ENCODE measurements at regions not wholly inside any gene's neighbourhood (a gene's known extent, or its start where the extent isn't known, plus 50 kb on each side); places are given as distances from the start of the nearest gene placed in this dataset.
A peak's percentile ranks its signal among the peaks of the same experiment; 100 is the strongest.

- no peak for DNase-seq
Observed at GRCh38 chr15:47503876-47504275, 213.4 kb upstream of the SEMA6D start.

- no peak for DNase-seq
Observed at GRCh38 chr15:47504624-47505256, 212.6 kb upstream of the SEMA6D start.

GRCh38 chr15:47505712-47506328 is 211.5 kb upstream of the SEMA6D start:
- no peak for DNase-seq

- DNase-seq: no peak
Observed at GRCh38 chr15:47506329-47507100, 210.8 kb upstream of the SEMA6D start.

- no peak for DNase-seq
Observed at GRCh38 chr15:47507221-47507985, 209.9 kb upstream of the SEMA6D start.

GRCh38 chr15:47511261-47511660 is 206.0 kb upstream of the SEMA6D start:
- DNase-seq: no peak

GRCh38 chr15:47513471-47513870 is 203.8 kb upstream of the SEMA6D start:
- no peak for DNase-seq

- DNase-seq: peak; percentile 64
Observed at GRCh38 chr15:47514200-47514652, 203.1 kb upstream of the SEMA6D start.

- DNase-seq: peak; percentile 61
Observed at GRCh38 chr15:47516558-47516957, 200.7 kb upstream of the SEMA6D start.

- no peak for DNase-seq
Observed at GRCh38 chr15:47516972-47517371, 200.3 kb upstream of the SEMA6D start.

- no peak for DNase-seq
Observed at GRCh38 chr15:47517737-47518136, 199.6 kb upstream of the SEMA6D start.

- peak; percentile 30 for DNase-seq
Observed at GRCh38 chr15:47523681-47524475, 193.4 kb upstream of the SEMA6D start.

GRCh38 chr15:47529241-47529640 is 188.1 kb upstream of the SEMA6D start:
- DNase-seq: no peak

- no peak for DNase-seq
Observed at GRCh38 chr15:47534673-47535072, 182.6 kb upstream of the SEMA6D start.

- DNase-seq: no peak
Observed at GRCh38 chr15:47541562-47541961, 175.7 kb upstream of the SEMA6D start.

GRCh38 chr15:47542312-47542989 is 174.9 kb upstream of the SEMA6D start:
- no peak for DNase-seq

- no peak for DNase-seq
Observed at GRCh38 chr15:47548231-47548630, 169.1 kb upstream of the SEMA6D start.

GRCh38 chr15:47548986-47549385 is 168.3 kb upstream of the SEMA6D start:
- no peak for DNase-seq

- DNase-seq: peak; percentile 4
Observed at GRCh38 chr15:47551079-47551478, 166.2 kb upstream of the SEMA6D start.

- no peak for DNase-seq
Observed at GRCh38 chr15:47551546-47551945, 165.8 kb upstream of the SEMA6D start.

GRCh38 chr15:47552978-47553608 is 164.2 kb upstream of the SEMA6D start:
- no peak for DNase-seq
